ENCODE measurements at regions not wholly inside any gene's neighbourhood (a gene's known extent, or its start where the extent isn't known, plus 50 kb on each side); places are given as distances from the start of the nearest gene placed in this dataset.
A peak's percentile ranks its signal among the peaks of the same experiment; 100 is the strongest.

- H3K36me3 ChIP-seq (ENCODE audit: control insufficient read depth in 2 of 2, insufficient read depth in 1 of 2, low read length in 2 of 2): no peaks in the 10 kb centered on the region
- no peaks in the 10 kb centered on the region for H3K9me3 ChIP-seq (ENCODE audit: control insufficient read depth, insufficient read depth, low read depth, low read length)
- no peaks in the 10 kb centered on the region for H3K4me1 ChIP-seq (ENCODE audit: control insufficient read depth, insufficient read depth, low read length)
- ChIA-PET POLR2A (no interaction called here), CTCF (interaction anchor here (0.8 to 0.9 kb wide), 2 partner anchors 13 to 16 kb away, joined by 3 to 4 read pairs; no protein-coding TSS in a partner anchor)
- no peak overlapping the region for H3K27ac ChIP-seq (ENCODE audit: extremely low read depth, low read depth, low read length)
- H3K4me3 ChIP-seq (ENCODE audit: low read depth, low read length): no peak overlapping the region
- TF ChIP-seq ZNF639 (tag by site-specific recombination; IDR thresholded peaks at IDR 0.05): no peak
- TF ChIP-seq KLF17 (tag by site-specific recombination; IDR thresholded peaks at IDR 0.05): no peak
- TF ChIP-seq ZNF274 (IDR thresholded peaks at IDR 0.05; ENCODE audit: low read length): no peak
- TF ChIP-seq ZNF274 (tag by site-specific recombination; IDR thresholded peaks at IDR 0.05; ENCODE audit: borderline replicate concordance): no peak
- no peak for TF ChIP-seq ZNF121 (tag by site-specific recombination; IDR thresholded peaks at IDR 0.05)
- TF ChIP-seq ZBTB44 (tag by site-specific recombination; IDR thresholded peaks at IDR 0.05): no peak
- no peak for TF ChIP-seq ZBTB26 (tag by site-specific recombination; optimal IDR thresholded peaks at IDR 0.05)
- TF ChIP-seq ZFP69B (tag by site-specific recombination; IDR thresholded peaks at IDR 0.05): no peak
- no peak for TF ChIP-seq ZNF488 (tag by site-specific recombination; IDR thresholded peaks at IDR 0.05)
- TF ChIP-seq ZBTB20 (tag by site-specific recombination; IDR thresholded peaks at IDR 0.05): no peak
- TF ChIP-seq ZNF629 (tag by site-specific recombination; IDR thresholded peaks at IDR 0.05): no peak
Measured at GRCh38 chr17:17400566-17401184, 76.1 kb upstream of the MED9 start.

GRCh38 chr17:17401271-17401781 is 75.5 kb upstream of the MED9 start:
- Histone ChIP-seq H3K4me3 (ENCODE audit: low read depth, low read length) (no peak overlapping the region), H3K9me3 (ENCODE audit: control insufficient read depth, insufficient read depth, low read depth, low read length) (no peaks in the 10 kb centered on the region), H3K4me1 (ENCODE audit: control insufficient read depth, insufficient read depth, low read length) (no peaks in the 10 kb centered on the region), H3K36me3 (ENCODE audit: control insufficient read depth in 2 of 2, insufficient read depth in 1 of 2, low read length in 2 of 2) (no peaks in the 10 kb centered on the region), H3K27ac (ENCODE audit: extremely low read depth, low read depth, low read length) (no peak overlapping the region)
- ChIA-PET POLR2A (no interaction called here), CTCF (no interaction called here)
- TF ChIP-seq ZNF654 (tag by site-specific recombination; IDR thresholded peaks at IDR 0.05; ENCODE audit: low read depth) (0 out of 2 replicates have a peak, but pooled peaks have one; percentile 7), ZNF175 (tag by site-specific recombination; IDR thresholded peaks at IDR 0.05) (no peak)

GRCh38 chr17:17402558-17402957 is 74.2 kb upstream of the MED9 start:
- Histone ChIP-seq H3K36me3 (ENCODE audit: control insufficient read depth in 2 of 2, insufficient read depth in 1 of 2, low read length in 2 of 2) (no peaks in the 10 kb centered on the region), H3K4me3 (ENCODE audit: low read depth, low read length) (no peak overlapping the region), H3K27ac (ENCODE audit: extremely low read depth, low read depth, low read length) (no peak overlapping the region), H3K4me1 (ENCODE audit: control insufficient read depth, insufficient read depth, low read length) (no peaks in the 10 kb centered on the region), H3K9me3 (ENCODE audit: control insufficient read depth, insufficient read depth, low read depth, low read length) (no peaks in the 10 kb centered on the region)
- TF ChIP-seq ZNF146 (tag by site-specific recombination; IDR thresholded peaks at IDR 0.05): no peak
- no peak for TF ChIP-seq ZNF211 (tag by site-specific recombination; IDR thresholded peaks at IDR 0.05; ENCODE audit: low read depth)
- TF ChIP-seq ZNF776 (tag by site-specific recombination; IDR thresholded peaks at IDR 0.05; ENCODE audit: borderline replicate concordance): no peak
- TF ChIP-seq ZNF548 (tag by site-specific recombination; IDR thresholded peaks at IDR 0.05): no peak
- ChIA-PET POLR2A (interaction anchor here (0.5 kb wide), 1 partner anchor 1022 kb away, joined by 4 read pairs; the partner anchor contains the start of gene UBB), CTCF (interaction anchor here (1.2 kb wide), 1 partner anchor 30 kb away, joined by 4 read pairs; no protein-coding TSS in a partner anchor)
